GM21737 (cell line): ENCODE measurements at regions not wholly inside any gene's neighbourhood (a gene's known extent, or its start where the extent isn't known, plus 50 kb on each side); places are given as distances from the start of the nearest gene placed in this dataset.
"Not testable (repeated sequence)": the region's sequence is repeated elsewhere in the genome, so short reads cannot be mapped to it uniquely, and the experiment has no call there.

ENCODE experiments used
- ATAC-seq: cut with Tn5 transposase; IDR thresholded peaks from one replicate; pipeline ENCODE4 v1.9.1; 2021; ENCODE audit warnings: mild to moderate bottlenecking, moderate library complexity; ENCODE audit not compliant: unreplicated experiment

GRCh38 chr16:17945080-17945601 lies 391.4 kb downstream of the NPIPA8 start:
- ATAC-seq, result no peak

- ATAC-seq, result no peak
Observed at GRCh38 chr16:17944345-17944744, 392.2 kb downstream of the NPIPA8 start.

- no peak for ATAC-seq
Observed at GRCh38 chr16:17942067-17942466, 394.5 kb downstream of the NPIPA8 start.

- no peak for ATAC-seq
Observed at GRCh38 chr16:17940584-17941364, 395.8 kb downstream of the NPIPA8 start.

- ATAC-seq, result no peak
Observed at GRCh38 chr16:17939723-17940122, 396.8 kb downstream of the NPIPA8 start.

- ATAC-seq, result no peak
Observed at GRCh38 chr16:17939122-17939536, 397.4 kb downstream of the NPIPA8 start.

GRCh38 chr16:17938546-17938945 lies 398.0 kb downstream of the NPIPA8 start:
- ATAC-seq, result no peak

- ATAC-seq, result no peak
Observed at GRCh38 chr16:17936766-17937402, 399.7 kb downstream of the NPIPA8 start.

GRCh38 chr16:17930280-17930679 lies 406.3 kb downstream of the NPIPA8 start:
- no peak for ATAC-seq

GRCh38 chr16:17926866-17927399 lies 409.6 kb downstream of the NPIPA8 start:
- no peak for ATAC-seq

- no peak for ATAC-seq
Observed at GRCh38 chr16:17926461-17926860, 410.1 kb downstream of the NPIPA8 start.

GRCh38 chr16:17925761-17926160 lies 410.8 kb downstream of the NPIPA8 start:
- ATAC-seq, result no peak

- ATAC-seq, result no peak
Observed at GRCh38 chr16:17921357-17921978, 415.1 kb downstream of the NPIPA8 start.

GRCh38 chr16:17917316-17918019 lies 419.1 kb downstream of the NPIPA8 start:
- no peak for ATAC-seq

- ATAC-seq, result no peak
Observed at GRCh38 chr16:17915791-17916190, 420.7 kb downstream of the NPIPA8 start.

GRCh38 chr16:17914168-17914567 lies 422.4 kb downstream of the NPIPA8 start:
- ATAC-seq, result no peak

- not testable (repeated sequence) for ATAC-seq
Observed at GRCh38 chr16:17911578-17911977, 425.0 kb downstream of the NPIPA8 start.

- not testable (repeated sequence) for ATAC-seq
Observed at GRCh38 chr16:17906626-17907025, 429.9 kb downstream of the NPIPA8 start.

GRCh38 chr16:17901309-17901708 lies 430.5 kb upstream of the XYLT1 start:
- no peak for ATAC-seq

- no peak for ATAC-seq
Observed at GRCh38 chr16:17899141-17899540, 428.4 kb upstream of the XYLT1 start.

GRCh38 chr16:17887963-17888362 lies 417.2 kb upstream of the XYLT1 start:
- no peak for ATAC-seq
